Right renal pelvis (tissue), 4 donors: ENCODE measurements at regions not wholly inside any gene's neighbourhood (a gene's known extent, or its start where the extent isn't known, plus 50 kb on each side); places are given as distances from the start of the nearest gene placed in this dataset.
A peak's percentile ranks its signal among the peaks of the same experiment; 100 is the strongest.

Source experiments
- DNase-seq, 4 donors: peaks; one replicate each; pipeline ENCODE4 v3.0.0-alpha.2; 2013; ENCODE audit warnings: low read depth in 4 of 4, low spot score in 3 of 4, missing footprints in 1 of 4

DNA sequence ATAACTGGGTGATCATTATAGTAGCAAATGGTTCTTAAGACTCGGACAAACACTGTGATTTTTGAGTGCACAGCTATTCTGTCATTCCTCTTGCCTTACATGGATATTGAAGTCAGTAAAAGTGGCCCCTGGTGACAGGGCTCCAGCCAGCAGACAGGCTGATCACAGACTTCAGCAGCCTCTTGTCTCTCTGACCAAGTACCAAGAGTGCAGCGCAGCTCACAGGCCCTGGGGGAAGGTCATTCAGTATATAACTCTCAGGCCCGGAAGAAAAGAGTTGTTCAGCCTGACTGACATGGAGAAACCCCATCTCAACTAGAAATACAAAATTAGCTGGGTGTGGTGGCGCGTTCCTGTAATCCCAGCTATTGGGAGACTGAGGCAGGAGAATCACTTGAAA, 202.6 kb downstream of the HRH4 start:
- no peak for DNase-seq

DNA sequence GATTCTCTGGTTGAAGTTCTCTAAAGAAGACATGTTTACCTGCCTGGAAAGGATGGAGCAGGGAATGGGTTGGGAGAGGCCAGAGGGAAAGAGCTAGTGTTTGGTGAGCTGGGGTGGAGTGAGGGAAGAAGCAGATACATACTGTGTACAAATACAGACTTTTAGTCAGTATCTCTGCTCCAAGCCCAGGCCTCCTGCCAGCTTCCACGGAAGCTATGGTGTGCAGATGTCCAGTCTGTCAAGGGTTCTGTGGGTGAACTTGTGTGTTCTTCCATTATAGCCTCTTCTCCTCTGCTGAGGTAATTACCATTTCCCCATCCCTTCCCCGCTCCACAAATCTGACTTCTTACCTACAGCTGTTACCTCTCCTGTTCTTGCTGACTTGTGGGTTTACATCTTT, 208.6 kb downstream of the HRH4 start:
- no peak for DNase-seq

DNA sequence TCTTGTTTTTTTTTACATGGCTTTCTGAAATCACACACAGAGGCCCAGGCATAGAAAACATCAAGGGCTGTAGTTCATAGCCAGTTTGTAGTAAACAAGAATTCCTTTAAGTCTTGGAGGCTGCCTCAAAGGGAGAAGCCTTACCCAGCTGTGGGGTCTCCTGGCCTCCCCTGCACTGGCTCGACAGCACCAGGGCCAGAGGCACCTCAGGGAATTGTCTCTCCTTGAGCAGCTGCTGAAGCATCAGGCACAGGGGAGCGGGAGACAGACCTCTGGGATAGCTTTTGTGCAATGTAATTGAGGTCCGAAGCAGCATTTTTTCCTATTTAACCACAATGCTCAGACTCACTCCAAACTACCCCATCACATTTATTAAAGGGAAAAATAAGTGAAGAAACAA, 209.1 kb downstream of the HRH4 start:
- DNase-seq = no peak

DNA sequence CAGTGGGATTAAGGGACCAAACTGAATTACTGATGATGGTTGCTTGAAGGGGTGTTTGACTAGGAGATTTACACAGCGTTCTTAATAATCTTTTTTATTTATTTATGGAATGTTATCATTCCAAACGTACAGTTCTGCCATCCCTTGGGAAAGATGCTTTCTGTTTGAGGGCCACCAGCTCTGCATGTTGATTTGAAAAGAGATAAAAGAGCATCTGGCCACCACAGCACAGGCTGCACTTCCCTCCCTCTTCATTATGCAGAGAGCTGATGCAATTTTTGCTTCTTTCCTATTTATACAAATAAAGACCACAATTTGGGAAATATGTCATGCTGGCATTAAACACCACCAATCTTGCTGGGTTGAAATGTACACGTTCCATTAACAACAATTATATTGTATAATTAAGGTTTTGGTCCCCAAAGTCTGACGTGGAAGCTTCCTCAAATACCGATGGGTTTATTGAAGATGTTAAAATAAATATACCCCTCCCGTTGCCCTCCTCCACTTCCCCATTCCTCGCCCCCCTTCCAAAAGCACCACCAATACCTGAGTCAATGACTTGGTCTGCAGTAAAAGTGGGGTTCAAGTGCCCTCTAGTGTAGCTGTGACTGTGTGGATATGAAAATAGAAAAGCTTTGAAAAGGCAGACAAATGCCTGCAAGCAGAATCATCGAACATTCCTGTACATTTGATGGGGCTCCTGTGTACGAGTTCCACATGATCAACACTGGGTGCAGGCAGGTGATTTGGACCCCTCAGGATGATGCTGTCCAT, 211.9 kb downstream of the HRH4 start:
- no peak for DNase-seq

DNA sequence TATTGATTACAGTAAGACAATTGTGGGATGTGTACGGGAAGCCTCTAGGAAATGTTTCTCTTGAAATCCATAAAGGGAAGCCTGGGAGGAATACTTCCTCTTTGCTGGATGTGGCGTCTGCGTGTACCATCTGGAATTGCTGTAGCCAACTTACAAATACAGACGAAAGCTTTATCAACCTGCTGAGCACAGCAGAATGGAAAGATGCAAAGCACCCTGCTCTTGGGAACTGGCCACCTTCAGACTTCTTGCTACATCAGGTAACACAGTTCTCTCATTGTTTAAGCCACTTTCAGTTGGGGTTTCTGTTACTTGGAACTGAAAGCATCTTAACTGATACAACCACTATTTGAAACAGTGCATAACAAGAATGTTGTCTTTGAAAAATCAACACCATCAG, 213.8 kb downstream of the HRH4 start:
- DNase-seq = no peak

DNA sequence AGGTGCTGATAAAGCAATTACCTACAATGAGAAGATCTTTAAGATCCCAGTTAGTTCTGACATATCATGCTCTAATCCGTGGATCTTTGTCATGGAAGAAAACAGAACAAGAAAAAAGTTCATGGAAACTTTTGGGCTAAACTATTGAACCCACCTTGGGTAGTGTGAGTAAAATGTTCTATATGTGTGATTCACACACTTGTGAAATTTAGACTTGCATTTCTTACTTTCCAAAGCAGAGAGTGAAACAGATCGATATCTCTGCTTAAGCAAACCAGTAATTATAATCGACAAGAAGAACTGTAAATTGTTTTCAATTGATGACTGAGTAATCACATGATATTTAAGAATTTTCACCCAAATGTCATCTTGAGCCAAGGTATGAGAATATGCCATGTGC, 214.2 kb downstream of the HRH4 start:
- DNase-seq = no peak

DNA sequence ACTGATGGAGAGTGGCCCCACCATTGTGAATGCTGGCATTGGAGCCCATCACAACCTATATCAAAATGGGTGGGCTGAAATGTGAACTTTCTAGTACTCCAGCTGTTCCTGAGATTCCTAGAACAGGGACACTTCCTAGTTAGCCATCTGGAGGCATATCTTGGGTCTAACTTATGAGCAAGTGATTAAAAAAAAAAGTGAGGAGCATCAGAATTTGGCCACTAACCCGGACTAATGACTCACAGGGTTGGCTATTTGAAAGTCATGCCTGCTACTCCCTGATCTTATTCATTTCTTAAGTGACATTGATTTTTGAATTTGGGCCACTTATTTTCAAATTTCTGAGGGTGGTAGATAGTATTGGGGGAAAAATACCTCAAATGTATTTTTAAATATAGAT, 216.6 kb downstream of the HRH4 start:
- DNase-seq = no peak

DNA sequence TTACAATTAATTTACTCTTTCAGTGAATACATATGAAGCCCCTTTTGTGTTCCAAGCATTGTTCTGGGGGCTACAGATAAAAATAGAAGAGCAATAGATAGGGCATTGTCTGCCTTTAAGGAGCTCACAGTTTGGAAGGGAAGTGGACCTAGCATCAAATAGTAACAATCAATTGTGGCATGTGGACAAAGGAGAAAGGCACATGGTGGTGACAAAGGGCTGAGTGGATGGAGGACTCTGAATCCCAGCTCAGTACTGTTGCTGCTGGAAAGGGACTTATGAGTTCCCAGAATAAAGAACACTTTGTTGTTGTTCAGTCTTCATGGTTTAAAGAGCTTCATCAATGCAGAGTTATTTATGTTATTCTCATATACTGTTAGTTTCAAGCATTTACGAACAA, 217.7 kb downstream of the HRH4 start:
- DNase-seq = no peak

DNA sequence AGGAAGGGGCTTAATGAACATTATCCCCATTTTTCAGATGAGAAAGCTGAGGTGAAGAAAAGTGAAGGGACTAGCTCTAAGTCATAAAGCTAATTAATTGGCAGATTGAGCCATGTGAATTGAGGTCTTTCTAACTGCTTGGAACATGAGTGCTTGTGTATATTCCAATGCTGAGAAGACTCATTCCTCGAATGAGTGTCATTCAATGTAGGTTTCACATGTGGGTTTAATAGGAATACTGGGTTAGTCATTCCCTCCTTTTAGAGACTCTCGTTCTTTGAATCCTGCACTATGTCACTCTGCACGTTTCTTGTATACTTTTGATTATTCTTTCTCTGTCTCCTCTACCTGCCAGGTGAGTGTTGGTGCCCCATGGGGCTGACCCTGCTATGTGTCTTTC, 218.2 kb downstream of the HRH4 start:
- no peak for DNase-seq

DNA sequence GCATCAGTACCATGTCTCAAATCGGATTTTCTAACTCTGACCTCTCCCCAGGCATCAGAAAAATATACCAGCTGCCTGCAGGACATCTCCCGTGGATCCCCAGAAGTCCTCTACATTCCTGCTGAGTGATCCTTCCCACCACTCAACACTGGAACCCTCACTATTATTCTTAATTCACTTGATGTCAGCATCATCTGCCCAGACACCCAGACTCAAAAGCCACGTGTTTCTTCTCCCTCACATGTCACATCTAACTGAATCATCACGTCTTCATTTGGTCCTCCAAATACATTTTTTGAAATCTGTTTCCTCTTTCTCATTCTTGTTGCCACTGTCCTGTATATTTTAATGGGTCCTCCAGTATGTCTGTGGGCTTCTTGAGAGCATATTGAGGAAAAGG, 218.6 kb downstream of the HRH4 start:
- no peak for DNase-seq

DNA sequence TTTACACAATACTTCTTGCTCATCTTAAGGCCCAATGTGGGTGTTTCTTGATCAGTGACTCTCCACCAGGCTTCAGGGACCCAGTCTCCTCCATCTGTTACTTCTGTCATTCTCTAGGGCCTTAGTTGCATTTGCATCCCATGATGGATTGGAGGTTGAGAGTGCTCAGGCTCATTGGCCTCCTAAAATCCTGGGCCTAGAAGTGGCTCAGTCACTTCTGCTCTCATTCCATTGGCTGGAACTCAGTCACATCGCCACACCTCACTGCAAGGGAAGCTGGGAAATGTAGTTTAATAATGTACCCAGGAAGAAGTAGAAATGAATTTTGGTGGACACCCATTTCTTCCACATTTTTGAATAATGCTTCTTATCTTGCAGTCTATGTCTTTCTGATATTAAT, 223.5 kb downstream of the HRH4 start:
- no peak for DNase-seq

DNA sequence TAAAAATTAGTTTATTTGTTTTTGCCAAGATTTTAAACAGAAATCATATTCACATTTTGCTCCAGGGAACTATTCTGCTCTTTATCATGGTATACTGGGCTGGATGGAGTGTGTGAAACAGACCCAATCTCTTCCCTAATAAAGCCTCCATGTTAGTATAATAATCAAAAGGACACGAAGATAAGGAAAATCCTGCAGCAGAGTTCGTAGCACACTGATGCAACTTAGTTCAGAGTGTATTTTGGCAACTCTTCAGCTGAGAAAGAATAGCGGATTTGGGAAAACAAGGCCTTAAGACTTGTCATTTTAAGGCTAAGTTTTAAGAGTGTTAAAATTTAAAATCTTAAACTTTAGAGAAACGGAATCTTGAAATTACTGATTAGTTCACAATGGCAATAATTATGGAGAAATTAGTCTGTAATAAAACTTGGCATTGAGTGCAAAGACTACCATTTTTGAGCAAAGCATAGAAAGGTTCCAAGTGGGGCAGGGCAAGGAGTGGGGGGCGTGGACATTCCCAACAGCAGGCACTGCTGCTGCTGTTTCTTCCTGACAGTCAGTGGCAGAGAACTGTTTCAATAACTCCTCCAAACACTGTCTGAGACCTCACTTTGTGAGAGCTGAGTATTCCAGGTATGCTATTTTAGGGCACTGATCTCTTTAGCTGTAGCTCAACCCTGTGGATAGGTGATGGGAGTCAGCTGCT, 225.0 kb downstream of the HRH4 start:
- DNase-seq = no peak

DNA sequence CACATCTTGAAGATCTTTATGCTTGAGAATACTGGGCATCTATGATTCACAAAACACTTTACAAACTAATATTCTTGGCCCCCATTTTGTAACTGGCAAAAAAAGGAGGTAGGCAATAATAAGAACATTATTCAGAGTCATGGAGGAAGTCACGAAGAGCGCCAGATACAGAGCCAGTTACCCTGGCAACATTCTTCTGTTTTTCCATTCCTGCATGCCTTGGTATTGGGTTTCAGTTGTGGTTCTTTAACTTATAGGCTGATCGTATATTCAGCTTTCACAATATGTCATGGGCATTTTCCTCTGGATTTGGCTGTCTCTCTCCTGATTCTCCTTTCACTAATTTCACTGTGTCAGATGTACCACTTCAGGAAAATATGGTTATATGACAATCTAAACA, 234.7 kb downstream of the HRH4 start:
- DNase-seq = peak in 1 of 4 donors; percentile 35

DNA sequence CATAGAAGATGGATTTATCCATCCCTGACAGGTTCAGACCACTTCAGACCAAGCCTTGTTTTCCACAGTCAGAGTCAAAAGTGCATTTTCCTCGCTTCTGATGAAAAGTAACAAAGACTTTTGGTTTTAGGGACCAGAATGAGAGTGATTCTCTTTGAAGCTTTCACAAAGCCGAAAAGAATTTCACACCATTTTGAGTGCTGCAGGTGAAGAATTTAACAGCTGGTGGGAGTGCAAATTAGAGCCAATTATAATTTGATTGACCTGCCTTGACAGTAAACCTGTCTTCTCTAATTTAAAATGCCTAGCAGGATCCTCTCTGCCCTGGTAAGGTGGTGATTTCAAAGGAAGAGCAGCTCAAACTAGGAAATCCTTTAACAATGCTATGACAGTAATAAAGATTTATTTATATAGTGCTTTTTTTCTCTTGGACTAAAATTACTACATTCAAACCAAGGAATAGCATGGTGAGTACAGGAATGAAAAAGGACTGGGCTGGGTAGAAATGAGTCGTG, 241.6 kb downstream of the HRH4 start:
- no peak for DNase-seq

DNA sequence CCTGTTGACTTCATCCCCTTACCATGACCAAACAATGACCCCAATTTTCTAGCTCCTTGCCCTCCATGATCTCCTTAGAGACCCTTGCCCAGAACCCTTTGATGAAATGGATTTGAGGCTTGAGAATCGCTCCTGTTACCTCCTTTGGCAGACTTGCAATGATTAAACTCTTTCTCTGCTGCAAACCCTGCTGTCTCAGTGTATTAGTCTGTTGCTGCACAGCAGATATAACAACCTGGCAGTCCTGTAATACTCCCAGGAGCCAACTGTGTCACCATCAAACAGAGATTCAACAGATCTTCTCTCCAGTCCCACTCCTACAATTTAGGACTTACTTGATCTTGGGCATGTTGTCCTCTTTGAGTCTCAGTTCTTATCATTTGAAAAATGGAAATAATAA, 242.9 kb downstream of the HRH4 start:
- no peak for DNase-seq

DNA sequence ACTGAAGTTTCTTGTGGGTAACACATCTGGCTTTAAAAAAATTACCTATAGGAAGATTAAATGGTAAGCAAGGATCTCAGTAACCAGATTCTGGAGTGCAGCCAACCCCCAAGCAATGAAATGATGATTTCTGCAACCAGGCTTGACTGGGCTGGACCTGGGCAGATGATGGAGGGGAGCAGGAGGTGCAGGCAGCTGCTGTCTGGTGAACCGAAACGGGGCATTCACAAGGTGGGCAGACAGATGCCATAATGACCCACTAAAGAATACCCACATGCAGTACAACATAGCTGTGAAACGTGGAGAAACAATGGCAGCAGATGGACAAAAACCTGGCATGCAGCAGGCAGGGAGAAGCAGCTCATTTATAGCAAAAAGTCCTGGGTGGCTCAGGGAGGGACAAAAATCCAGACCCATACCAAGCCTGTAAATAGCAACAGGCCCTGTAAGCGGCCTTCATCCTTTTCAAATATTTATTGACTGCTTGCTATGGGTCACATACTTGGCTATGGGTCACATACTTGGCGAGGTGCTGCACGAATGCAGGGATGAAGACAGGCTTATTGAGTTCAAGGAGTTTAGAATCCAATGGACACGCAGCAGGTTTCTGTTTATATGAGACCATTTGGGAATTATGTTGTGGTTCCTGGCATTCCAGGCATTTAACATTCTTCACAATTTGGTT, 244.7 kb downstream of the HRH4 start:
- DNase-seq = no peak

DNA sequence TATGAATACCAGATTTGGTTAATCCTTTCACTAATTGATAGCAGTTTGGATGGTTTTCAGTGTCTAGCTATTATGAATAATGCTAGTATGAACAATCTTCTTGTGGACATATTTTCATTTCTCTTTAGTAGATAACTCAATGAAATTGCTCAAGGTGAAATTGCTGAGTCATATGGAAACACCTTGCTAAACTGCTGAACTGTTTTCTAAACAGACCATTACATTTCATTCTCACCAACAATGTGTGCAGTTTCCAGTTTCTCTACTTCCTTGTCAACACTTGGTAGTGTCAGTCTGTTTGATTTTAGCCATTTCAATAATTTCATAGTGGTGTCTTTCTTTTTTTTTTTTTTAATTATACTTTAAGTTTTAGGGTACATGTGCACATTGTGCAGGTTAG, 250.0 kb downstream of the HRH4 start:
- no peak for DNase-seq

DNA sequence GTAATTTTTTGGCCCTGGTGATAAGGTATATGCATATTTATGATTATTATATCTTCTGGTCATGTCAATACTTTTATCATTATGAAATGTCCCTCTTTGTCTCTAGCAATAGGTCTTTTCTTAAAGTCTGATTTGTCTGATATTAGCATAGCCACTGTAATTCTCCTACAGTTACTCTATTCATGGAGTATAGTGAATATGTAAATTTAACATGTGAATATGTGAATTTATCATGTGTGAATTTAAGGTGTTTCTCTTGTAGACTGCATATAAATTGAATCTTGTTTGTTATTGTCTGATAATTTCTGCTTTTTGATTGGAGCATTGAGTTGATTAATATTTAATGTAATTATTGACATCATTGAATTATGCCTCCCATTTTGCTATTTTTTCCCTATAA, 259.4 kb downstream of the HRH4 start:
- no peak for DNase-seq

DNA sequence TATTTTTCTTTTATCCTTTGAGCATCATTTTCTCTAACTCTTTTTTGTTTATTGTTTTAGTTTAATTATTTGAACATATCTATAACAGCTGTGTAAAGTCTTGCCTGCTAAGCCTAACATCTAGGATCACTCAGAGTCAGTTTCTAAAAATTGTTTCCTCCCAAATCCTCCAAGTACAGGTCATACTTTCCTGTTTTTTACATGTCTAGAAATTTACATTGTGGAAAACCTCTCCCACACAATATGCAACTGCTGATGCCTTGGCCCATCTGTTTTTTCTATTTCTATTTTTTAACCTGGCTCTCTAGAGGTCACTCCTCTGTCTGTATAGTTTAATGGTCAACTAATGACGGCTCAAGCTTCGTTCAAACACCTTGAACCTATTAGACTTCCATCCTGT, 261.0 kb downstream of the HRH4 start:
- DNase-seq = no peak

DNA sequence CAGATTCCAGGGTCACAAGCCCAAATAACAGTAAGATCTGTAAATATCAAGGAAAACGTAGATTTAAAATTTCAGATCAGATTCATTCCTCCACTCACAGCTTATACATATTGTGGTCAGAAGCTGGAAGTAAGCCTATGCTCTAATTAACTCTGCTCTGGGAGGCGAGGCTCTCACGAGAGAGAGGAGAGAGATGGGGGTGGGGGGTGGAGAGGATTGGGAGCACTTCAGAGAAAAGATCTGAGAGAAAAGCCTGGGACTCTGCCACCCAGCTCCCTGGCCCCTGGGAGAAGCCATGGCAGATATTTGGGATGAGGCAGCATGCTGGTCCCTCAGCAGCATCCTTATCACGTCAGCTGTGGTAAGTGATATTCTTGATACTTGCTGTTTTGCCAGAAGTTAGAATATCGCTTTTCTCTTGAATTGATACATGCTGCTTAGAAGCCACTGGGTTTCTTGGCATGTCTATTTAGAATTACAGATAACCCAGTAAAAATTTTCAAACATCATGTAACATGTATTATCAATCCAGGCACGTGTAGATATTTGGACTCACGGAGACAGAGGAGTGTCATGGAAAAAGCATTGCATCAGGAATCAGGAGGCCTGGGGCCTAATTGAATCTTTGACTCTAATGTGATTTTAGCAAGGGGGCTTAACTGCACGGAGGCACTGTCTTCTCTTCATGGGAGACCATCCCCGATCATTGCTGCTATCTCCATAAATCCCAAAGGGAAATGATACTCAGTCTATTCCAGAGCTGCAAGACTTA, 265.4 kb downstream of the HRH4 start:
- DNase-seq = no peak
